ENCODE measurements at regions not wholly inside any gene's neighbourhood (a gene's known extent, or its start where the extent isn't known, plus 50 kb on each side); places are given as distances from the start of the nearest gene placed in this dataset.
A peak's percentile ranks its signal among the peaks of the same experiment; 100 is the strongest.
"Not testable (repeated sequence)": the region's sequence is repeated elsewhere in the genome, so short reads cannot be mapped to it uniquely, and the experiment has no call there.

DNA sequence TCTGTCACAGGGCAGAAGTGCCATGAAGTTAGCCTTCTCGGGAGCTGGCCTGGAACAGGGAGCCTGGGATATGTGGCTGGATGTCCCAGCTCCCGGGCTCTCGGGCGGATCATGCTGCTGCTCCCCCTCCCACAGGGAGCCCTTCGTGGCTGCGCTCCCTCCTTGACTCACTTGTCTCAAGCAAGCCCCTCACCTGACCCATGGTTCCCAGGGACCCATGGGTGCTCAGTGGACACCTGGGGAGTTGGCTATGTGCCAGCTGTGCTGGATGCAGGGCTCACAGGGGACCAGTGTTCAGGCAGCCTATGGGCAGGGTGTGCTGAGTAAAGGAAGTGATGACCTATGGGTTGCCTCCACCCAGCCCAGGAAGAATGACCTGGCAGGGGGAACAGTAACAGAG lies 213.1 kb upstream of the SGCG start:
- no peak for DNase-seq (ENCODE audit: low spot score)

GRCh38 chr13:22979952-22980351 lies 200.8 kb upstream of the SGCG start:
- DNase-seq (ENCODE audit: low spot score), result no peak

DNA sequence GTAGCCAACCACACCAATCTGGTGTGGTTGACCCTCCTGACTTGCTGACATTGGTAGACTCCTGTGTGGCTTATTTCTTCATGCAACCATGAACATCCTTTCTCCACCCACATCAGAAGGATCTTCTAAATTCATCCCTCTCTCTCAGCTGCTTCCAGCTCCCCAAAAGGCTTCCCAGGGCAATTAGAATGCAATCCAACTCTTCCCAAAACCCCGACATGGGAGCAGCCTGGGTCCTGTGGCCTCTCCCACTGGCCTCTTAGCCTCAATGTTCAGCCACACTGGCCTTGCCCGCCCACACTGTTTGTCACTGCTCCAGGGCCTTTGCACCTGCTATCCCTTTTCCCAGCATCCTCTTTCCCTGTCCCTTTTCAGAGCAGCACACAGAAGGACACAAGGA lies 199.8 kb upstream of the SGCG start:
- DNase-seq (ENCODE audit: low spot score), result no peak

DNA sequence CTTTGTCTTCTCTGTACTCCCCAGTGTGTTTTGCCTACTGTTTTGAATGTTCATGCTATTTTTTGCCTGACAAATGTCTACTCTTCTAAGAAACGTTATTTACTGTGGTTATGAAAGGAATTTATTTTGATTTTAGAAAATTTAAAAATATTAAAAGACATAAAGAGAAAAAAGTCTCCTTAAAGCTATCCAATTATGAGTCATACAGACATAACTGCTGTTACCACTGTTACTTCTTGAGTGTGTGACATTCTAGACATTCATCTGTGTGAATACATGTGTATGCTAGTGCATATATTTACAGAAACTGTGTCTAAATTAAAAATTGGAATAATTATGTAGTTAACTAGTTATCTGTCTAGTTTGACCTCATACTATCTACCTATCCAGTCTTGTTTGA lies 187.6 kb upstream of the SGCG start:
- no peak for DNase-seq (ENCODE audit: low spot score)

GRCh38 chr13:23003446-23003845 lies 177.3 kb upstream of the SGCG start:
- no peak for DNase-seq (ENCODE audit: low spot score)

GRCh38 chr13:23007426-23007825 lies 173.4 kb upstream of the SGCG start:
- no peak for DNase-seq (ENCODE audit: low spot score)

GRCh38 chr13:23018143-23018542 lies 162.6 kb upstream of the SGCG start:
- no peak for DNase-seq (ENCODE audit: low spot score)

- peak; percentile 72 for DNase-seq (ENCODE audit: low spot score)
Observed at GRCh38 chr13:23020246-23020843, 160.4 kb upstream of the SGCG start.

- no peak for DNase-seq (ENCODE audit: low spot score)
Observed at GRCh38 chr13:23021906-23022305, 158.9 kb upstream of the SGCG start.

DNA sequence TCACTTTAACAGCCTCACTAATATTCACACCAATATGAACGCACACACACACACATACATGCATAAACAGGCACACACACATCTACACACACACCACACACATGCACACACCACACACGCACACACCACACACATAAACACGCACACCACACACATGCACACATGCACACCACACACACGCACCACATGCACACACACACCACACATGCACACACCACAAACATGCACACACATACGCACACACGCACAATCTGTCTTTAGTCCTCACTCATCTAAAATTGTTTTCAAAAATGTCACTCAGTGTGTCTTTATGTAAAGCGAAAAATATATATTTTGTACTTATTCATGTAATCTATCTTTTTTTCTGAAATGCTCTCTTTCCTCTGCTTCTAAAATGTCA lies 158.1 kb upstream of the SGCG start:
- no peak for DNase-seq (ENCODE audit: low spot score)

DNA sequence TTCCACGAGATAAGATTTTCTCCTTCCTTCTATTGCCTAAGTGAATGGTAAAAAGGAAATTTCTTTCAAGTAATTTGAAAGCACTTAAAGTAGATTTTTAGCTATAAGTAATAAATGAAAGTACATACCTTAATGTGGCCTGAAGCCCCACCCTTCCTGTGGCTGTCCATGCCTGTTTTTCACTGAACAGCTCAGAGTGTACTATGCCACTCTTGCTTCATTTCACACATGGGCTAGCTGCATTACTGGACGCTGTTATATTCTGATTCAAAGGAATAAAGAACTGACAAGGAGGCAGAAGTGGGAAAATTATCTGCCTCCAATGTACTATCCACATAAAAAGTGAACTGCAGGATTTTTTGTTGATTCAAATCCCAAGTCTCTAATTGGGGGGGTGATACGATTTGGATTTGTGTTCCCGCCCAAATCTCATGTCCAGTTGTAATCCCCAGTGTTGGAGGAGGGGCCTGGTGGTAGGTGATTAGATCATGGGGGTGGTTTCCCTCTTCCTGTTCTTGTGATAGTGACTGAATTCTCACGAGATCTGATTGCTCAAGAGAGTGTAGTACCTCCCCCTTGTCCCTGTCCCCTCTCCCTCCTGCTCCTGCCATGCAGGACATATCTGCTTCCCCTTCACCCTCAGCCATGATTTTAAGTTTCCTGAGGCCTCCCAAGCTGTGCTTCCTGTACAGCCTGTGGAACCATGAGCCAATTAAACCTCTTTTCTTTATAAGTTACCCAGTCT lies 154.7 kb upstream of the SGCG start:
- no peak for DNase-seq (ENCODE audit: low spot score)

- DNase-seq (ENCODE audit: low spot score), result no peak
Observed at GRCh38 chr13:23039266-23039935, 141.4 kb upstream of the SGCG start.

DNA sequence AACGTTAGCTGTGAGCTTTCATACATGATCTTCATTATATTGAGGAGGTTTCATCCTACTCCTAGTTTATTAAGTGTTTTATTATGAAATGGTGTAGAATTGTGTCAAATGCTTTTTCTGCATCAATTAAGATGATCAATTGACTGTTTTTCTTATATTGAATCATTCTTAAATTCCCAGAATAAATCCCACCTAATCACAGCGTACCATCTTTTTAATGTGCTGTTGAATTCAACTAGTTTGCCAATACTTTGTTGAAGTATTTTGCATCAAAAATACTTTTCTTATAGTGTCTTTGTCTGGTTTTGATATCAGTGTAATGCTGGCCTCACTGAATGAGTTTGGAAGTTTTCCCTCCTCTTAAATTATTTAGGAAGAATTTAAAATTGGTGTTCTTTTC lies 138.6 kb upstream of the SGCG start:
- DNase-seq (ENCODE audit: low spot score), result no peak

DNA sequence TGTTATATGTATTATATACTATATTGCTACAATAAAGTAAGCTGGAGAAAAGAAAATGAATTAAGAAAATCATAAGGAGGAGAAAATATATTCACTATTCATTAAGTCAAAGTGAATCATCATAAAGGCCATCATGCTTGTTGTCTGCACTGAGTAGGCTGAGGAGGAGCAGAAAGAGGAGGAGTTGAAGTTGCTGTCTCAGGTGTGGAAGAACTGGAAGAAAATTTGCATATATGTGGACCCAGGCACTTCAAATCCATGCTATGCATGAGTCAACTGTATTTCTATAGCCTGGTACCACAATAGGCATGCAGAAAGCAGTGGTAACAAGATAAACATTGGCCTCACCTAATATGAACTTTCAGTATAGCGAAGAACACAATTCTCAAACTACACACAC lies 135.9 kb upstream of the SGCG start:
- DNase-seq (ENCODE audit: low spot score), result no peak

DNA sequence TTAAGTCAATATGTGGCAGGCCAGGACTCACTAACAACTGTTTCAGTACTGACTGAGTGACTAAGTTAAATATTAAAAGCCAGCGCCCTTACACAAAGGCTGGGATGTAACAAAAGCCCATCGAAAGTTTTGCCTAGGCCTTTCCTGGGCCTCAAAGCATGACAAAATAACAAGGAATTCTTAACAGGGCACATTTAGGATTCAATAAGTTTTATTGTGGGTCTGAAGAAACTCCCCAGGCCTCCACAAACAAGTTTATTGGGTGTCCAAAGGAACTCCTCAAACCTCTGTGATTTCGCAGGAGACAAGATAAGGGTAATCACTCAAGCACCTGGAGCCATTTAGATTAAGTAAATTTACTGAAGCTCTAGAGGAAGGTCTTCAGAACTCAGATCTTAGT lies 130.7 kb upstream of the SGCG start:
- no peak for DNase-seq (ENCODE audit: low spot score)

- not testable (repeated sequence) for DNase-seq (ENCODE audit: low spot score)
Observed at GRCh38 chr13:23053711-23054110, 127.1 kb upstream of the SGCG start.

- no peak for DNase-seq (ENCODE audit: low spot score)
Observed at GRCh38 chr13:23059173-23059572, 121.6 kb upstream of the SGCG start.

GRCh38 chr13:23060959-23061358 lies 119.8 kb upstream of the SGCG start:
- no peak for DNase-seq (ENCODE audit: low spot score)

DNA sequence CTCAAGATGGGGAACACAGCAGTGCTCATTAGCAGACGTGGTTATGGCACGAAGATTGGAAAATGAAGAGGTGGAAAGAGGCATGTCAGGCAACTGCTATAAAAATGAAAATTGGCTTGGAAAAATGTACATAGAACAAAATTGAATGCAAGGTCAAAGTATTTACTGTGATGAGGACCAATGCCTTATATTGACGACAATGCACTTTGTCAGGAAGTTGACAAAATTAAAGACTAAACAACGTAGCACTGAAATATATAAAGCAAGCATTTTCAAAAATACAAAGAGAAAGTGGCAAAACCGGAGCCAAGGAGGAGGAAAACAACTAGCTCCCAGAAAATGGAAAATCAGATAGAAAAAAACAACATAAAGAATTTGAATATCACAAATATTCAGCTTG lies 113.7 kb upstream of the SGCG start:
- DNase-seq (ENCODE audit: low spot score), result no peak

DNA sequence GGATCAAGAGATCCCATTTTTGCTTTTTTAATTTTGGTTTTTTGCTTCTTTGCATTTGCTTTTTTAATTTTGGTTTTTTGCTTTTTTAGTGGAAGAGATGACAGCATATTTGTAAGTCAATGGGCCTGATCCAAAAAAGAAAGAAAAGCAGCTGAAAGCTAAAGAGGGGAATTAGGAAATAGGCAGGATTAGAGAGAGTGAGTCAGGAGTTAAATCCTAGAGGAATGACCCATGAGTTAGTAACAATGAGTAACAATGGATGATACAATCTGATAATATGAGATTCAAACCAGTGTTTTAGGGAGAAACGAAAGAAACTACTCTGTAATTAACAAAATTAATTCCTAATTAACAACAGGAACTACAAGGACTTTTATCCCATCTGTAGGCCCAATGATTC lies 111.2 kb upstream of the SGCG start:
- no peak for DNase-seq (ENCODE audit: low spot score)

GRCh38 chr13:23074075-23074828 lies 106.5 kb upstream of the SGCG start:
- no peak for DNase-seq (ENCODE audit: low spot score)

DNA sequence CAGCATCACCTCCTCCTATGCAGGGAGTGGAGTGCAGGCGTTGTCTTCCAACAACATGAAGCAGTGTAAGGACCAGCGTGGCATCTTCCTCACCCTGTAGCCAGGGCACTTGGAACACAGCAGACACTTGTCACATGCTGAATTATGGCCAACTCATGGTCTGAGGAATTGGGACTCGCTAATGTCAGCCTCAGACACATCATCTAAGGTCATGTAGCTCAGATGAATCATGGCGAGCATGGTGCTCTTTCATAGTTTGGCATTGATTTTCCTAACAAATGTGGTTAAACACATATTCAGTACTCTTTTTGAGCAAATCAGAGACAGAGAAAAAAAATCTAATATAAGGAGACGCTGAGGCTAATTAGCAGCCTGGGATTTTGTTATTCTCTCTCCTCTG lies 99.6 kb upstream of the SGCG start:
- DNase-seq (ENCODE audit: low spot score), result no peak

GRCh38 chr13:23081901-23082300 lies 98.9 kb upstream of the SGCG start:
- no peak for DNase-seq (ENCODE audit: low spot score)

All from pons (tissue), 1 donor.